T47D (cell line): ENCODE measurements at regions not wholly inside any gene's neighbourhood (a gene's known extent, or its start where the extent isn't known, plus 50 kb on each side); places are given as distances from the start of the nearest gene placed in this dataset.
"Not testable (repeated sequence)": the region's sequence is repeated elsewhere in the genome, so short reads cannot be mapped to it uniquely, and the experiment has no call there.

Experiments used
- DNase-seq, 2 experiments: peaks; one replicate each; pipeline versions ENCODE4 v3.0.0 to v3.0.0-alpha.2; 2011 to 2012; ENCODE audit warnings: low read depth in 1 of 2, low spot score in 1 of 2
- JUND ChIP-seq: IDR thresholded peaks from 2 replicates; pipeline ENCODE4 v1.6.1; 2012; ENCODE audit warnings: low read depth
- in situ Hi-C: cut with HindIII; loops from 2 replicates; pipeline ENCODE4 v1.10.0; 2016; ENCODE audit warnings: low sequenced_read_pairs, low pct_unique_long_range_greater_than_20kb

DNA sequence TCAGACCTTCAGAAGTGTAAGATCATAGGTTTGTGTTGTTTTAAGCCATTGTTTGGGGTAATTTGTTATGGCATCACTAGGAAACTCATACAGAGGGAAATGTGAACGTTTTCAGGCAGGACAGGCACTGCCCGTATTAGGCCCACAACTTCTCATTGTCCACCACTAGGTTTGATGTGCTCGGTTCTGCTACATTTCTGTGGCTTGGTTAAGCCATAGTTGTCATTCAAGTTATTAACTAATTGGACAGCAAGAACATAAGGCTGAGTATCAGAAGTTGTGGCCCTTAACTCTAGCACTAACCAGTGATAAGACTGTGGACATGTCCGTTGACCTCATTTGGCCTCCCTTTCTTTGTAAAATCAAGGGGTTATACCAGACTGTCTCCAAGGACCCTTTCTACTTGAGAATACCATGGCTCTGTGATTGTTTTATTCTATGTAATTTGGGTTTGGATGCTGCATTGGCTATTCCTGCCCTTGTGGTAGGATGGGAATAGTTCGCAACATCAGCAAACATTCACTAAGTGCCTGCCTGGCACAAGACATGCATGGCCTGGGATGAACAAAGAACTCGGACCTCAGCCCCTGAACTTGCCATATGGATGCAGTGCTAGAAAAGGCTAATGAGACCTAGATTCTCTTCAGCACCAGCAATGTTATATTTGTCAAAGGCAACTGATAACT lies 85.7 kb downstream of the CCDC71L start:
- no peak for TF ChIP-seq JUND
- in situ Hi-C loops, result no loop called here
- no peak for DNase-seq

DNA sequence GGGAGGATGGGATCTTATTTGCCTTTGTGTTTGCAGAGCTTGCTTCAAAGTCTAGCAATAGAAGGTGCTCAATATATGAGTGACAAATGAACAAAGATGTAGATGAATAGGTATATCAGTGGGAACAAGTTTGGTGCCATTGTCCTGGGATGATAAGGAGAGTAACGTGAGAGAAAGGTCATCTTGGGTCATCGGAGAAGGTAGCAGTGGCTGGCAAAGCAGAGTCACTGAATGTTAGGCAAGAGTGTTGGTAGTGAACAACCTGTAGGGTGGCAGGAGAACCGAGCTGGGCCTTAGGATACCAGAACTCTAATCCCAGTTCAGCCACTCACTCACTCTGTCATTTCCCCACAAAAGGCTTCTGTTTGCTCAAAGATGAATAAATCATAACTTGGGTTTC lies 87.2 kb downstream of the CCDC71L start:
- no peak for DNase-seq
- in situ Hi-C loops, result no loop called here
- TF ChIP-seq JUND, result no peak

DNA sequence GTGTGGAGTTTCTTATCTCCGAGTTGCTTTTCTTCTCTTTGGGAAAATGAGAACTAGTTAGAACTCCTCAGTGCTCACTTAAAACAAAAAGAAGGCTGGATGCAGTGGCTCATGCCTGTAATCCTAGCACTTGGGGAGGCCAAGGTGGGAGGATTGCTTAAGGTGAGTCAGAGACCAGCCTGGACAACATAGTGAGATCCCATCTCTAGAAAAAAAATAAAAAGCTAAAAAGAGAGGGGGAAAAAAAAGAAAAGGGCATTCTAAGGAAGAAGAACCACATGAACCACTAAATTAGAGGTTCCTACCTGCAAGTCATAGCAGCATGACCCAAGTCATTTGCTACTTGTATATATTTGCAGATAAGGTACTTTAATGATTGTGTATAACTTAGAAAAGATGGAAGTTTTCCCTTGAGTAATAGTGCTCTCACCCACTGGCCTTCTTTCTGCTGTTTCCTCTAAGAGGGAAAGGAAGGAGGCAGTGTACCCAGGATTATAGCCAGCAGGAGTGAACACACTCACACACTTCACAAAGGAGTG lies 87.8 kb downstream of the CCDC71L start:
- DNase-seq, result no peak
- in situ Hi-C loops, result no loop called here
- no peak for TF ChIP-seq JUND

DNA sequence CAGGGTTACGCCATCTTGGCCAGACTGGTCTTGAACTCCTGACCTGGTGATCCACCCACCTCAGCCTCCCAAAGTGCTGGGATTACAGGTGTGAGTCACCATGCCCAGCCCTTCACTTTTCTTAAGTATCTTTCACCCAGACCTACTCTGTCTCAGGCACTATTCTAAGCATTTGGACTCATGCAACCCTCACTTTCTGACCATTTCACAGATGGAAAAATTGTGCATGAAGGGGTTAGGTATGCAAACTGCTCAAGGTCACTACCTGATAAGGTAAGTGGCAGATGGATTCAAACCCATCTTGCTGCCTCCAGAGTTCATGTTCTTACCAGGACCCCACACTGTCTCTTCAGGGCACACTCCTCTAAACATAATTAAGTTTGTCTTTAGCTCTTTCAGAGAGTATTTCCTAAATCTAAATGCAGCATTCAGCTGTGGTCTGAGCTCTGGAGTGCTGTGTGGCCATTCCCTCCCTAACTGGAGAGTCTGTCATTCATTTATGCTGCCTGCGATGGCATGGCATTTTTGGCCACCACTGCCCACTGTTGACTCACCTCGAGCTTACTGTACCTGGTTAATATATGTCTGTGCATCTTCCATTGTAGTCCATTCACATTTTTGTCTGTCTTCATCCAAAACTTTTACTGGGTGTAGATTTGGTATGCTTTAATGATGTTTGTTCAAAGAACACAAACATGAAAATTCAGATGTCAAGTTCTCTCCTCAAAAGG lies 88.4 kb downstream of the CCDC71L start:
- no peak for TF ChIP-seq JUND
- DNase-seq, result no peak
- in situ Hi-C loops, result no loop called here

DNA sequence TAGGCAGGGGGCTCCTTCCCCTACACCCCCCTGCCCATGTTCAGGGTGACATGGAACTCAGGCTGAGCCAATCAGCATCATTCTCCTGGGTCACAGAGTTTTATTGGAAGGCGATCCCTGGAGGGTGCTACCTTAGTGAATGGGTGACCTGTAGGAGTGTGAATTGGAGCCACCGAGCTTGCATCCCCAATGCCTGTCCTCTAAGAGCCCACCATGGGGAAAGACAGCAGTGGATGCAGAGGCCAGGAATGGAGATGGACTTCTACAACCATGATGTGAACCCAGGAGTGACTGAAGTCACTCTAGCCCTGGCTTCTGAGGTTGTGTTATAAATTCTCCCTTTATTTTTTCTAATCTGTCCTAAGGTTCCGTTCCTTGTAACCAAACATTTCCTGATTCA lies 89.4 kb downstream of the CCDC71L start:
- no peak for DNase-seq
- in situ Hi-C loops, result no loop called here
- no peak for TF ChIP-seq JUND

DNA sequence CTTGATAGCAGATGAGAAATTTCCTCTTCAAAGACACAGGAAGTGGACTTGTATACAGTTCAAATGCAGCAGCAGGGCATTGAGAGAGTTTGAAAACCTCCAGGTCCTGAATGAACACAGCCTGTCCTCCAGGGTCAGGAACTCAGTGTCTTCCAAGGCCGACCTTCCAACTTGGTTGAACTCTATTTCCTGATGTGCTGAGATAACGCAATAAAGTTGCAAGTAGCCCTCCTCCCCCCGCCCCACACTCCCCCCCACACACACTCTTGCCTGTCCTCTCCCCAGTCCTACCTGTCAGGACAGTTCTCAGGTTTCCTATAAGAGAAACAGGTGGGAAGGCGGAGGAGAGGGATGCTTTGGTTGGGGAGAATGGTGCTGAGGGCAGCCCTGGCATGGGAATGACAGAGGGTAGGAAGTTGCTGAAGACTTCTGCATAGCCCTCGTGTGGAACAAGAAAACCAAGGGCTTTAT lies 90.0 kb downstream of the CCDC71L start:
- in situ Hi-C loops, result no loop called here
- TF ChIP-seq JUND, result no peak
- DNase-seq, result no peak

DNA sequence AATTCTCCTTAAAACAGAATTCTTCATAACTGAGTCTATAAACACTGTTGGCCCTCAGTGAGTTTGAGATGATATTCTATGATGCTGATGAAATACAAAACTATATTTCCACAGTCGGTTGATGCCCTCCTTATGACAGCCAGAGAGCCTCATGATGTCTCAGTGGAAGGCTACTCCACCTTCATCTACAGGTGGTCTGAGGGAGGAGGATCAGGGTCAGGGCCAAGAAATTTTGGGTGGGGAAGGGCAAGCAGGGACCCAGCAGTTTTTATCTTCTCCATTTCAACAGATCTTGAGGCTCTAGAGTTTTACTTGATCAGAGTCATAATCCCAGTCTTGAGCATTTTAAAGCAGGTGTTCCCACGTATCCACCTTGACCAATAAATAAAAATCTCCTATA lies 90.8 kb downstream of the CCDC71L start:
- DNase-seq, result no peak
- in situ Hi-C loops, result no loop called here
- no peak for TF ChIP-seq JUND

DNA sequence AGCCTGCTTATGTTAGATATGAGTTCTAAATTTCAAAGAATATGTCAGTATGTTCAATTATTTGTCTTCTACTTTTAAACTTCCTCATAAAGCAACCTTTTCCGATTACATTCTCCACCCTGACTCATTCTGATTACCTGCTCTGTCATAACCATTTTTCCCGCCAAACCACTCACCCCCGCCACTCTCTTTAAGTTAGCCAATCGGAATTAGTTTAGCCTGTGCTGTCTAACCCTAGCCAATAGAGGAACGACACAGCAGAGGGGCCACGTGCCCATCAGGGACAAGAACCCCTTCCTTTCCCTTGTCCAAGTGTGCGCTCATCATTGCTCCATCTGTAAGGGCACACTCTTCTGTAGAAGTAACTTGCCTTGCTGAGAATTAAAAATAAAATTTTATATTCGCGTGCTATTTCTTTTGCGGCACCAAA lies 91.4 kb downstream of the CCDC71L start:
- DNase-seq, result no peak
- no peak for TF ChIP-seq JUND
- in situ Hi-C loops, result no loop called here

DNA sequence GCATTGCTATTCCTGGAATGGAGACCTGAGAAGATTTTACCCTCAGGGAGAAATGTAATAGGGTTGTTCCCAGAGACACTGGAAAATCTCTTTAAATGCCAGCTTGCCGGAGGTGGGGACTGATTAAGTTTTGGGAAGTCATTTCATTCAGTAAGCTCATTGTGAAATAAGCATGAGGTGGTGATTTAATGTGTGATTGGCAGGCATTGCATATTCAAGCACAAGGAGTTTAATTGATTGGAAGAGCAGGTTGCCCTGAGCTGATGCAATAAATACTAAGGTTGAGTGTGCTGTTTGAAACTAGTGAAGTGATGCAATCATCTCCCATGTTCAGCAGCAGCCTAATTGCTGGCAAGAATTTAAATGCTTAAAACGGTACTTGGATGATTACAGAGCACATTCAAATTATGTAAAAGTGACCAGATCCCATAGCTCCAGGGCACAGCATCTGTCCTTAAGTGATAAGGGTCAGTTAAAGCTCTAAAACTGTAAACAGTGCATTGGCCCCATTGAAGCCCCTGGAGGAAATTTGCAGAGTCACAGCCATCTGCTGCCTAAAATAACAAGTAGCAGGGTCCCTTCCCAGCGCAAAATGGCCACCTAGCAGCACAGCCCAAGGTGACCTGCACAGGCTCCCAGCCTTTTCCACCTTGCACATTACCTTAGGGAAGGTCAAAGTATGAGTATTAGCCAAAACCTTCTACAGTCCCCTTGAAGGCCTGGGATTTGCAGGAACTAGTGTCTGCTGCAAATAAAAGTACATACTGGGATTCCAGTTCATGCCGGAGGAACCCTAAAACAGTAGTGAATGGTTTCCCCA lies 92.1 kb downstream of the CCDC71L start:
- peak in 1 of 2 experiments; percentile 72 for DNase-seq
- no peak for TF ChIP-seq JUND
- in situ Hi-C loops, result no loop called here

DNA sequence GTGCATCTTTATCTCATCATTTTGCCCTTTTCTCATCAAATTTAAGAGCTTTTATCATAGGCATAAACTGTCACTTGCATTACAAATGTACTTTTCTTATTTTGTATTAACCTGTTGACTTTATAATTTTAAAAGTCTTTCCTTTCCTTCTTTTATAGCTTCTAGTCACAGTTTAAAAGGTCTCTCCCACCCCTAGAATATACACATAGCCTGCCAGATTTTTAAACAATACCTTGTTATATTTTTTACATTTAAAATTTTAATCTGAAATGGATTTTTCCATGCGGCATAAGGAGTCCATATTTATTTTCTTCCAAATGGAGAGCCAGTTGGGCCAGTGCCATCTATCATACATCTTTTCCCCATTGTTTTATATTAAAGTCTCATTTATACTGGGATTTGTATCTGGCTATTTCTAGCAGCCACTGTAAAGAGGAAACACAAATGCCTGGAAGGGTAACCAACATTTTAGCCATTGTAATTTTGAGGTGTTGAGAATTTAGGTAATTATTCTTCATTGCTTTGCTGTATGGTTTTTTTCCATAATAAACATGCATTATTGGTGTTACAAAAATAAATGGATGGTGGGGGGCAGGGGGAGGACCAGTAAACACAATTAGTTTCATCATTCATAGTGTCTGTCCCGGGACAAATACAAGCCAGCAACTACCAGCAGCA lies 92.8 kb downstream of the CCDC71L start:
- in situ Hi-C loops, result no loop called here
- TF ChIP-seq JUND, result no peak
- no peak for DNase-seq

DNA sequence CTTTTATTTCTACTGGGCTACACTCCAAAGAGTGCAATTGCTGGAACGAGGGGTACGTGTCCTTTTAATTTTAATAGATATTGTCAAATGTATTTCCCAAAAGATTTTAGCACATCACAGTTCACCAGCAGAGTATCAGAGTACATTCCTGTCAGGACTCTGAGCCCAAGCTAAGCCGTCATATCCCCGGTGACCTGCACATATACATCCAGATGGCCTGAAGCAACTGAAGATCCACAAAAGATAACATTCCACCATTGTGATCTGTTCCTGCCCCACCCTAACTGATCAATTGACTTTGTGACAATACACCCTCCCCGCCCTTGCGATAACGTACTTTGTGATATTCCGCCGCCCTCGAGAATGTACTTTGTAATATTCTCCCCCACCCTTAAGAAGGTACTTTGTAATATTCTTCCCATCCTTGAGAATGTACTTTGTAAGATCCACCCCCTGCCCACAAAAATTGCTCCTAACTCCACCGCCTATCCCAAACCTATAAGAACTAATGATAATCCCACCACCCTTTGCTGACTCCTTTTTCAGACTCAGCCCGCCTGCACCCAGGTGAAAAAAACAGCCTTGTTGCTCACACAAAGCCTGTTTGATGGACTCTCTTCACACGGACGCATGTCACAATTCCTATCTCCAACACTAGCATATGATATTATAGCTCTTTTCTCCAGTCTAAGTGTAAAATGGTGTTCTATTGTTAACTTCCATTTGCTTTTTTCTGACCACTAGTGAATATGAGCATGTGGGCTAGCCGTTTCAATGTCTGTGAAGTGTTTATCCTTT lies 93.6 kb downstream of the CCDC71L start:
- in situ Hi-C loops, DNase-seq: not testable (repeated sequence)
